OCI-LY1 (cell line): ENCODE measurements at regions not wholly inside any gene's neighbourhood (a gene's known extent, or its start where the extent isn't known, plus 50 kb on each side); places are given as distances from the start of the nearest gene placed in this dataset.

Source experiments
- EZH2 ChIP-seq: fragments of 200-600 bp; sonication (generic), shearing (Covaris generic); IDR thresholded peaks from 2 replicates; pipeline ENCODE4 v1.8.0; 2017; ENCODE audit warnings: borderline replicate concordance, mixed run types, mild to moderate bottlenecking, antibody characterized with exemption, low read length, moderate library complexity, mixed read lengths
- TF ChIP-seq, protein P1 (sequence below): fragments of 200-600 bp; sonication (generic), shearing (Covaris generic); IDR thresholded peaks from 2 replicates; pipeline ENCODE4 v1.5.1; 2017; ENCODE audit warnings: mild to moderate bottlenecking, antibody characterized with exemption, low read length, moderate library complexity, mixed read lengths

DNA sequence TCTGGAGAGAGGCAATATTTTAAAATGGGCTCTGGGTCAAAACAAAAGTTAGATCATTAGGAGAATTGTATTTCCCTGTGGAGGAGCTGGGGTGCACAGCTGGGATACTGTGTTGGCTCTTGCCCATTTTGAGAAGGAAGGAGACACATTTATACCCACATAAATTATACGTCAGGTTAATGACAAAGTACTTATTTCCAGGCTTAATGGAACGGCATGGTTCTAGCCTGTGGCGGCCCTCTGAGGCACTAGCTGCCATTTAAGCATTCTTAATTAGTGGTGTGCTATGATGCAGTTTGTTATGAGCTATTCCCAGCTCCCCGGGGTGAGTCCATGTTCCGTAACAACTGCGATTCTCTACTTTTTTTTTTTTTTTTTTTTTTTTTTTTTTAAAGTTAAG lies 193.5 kb downstream of the SEC23IP start:
- TF ChIP-seq, protein P1, sequence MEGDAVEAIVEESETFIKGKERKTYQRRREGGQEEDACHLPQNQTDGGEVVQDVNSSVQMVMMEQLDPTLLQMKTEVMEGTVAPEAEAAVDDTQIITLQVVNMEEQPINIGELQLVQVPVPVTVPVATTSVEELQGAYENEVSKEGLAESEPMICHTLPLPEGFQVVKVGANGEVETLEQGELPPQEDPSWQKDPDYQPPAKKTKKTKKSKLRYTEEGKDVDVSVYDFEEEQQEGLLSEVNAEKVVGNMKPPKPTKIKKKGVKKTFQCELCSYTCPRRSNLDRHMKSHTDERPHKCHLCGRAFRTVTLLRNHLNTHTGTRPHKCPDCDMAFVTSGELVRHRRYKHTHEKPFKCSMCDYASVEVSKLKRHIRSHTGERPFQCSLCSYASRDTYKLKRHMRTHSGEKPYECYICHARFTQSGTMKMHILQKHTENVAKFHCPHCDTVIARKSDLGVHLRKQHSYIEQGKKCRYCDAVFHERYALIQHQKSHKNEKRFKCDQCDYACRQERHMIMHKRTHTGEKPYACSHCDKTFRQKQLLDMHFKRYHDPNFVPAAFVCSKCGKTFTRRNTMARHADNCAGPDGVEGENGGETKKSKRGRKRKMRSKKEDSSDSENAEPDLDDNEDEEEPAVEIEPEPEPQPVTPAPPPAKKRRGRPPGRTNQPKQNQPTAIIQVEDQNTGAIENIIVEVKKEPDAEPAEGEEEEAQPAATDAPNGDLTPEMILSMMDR, result no peak
- TF ChIP-seq EZH2, result no peak
